Liver (tissue), 8 donors: ENCODE measurements at regions not wholly inside any gene's neighbourhood (a gene's known extent, or its start where the extent isn't known, plus 50 kb on each side); places are given as distances from the start of the nearest gene placed in this dataset.

Experiments used
- DNase-seq: peaks from one replicate; pipeline ENCODE4 v3.0.0-alpha.2; 2017; ENCODE audit warnings: low spot score
- H3K27ac ChIP-seq, 2 donors: one replicate each; pipeline ENCODE4 v1.7.0; 2013; ENCODE audit warnings: inconsistent platforms in 2 of 2, low read length in 2 of 2, control low read depth in 1 of 2, low read depth in 1 of 2, mild to moderate bottlenecking in 1 of 2
- H3K27me3 ChIP-seq, 4 donors: one replicate each; pipeline versions ENCODE4 v1.6.1 to v1.7.0; 2013; ENCODE audit warnings: low read length in 3 of 4, inconsistent platforms in 1 of 4, mild to moderate bottlenecking in 1 of 4, moderate library complexity in 1 of 4; ENCODE audit not compliant: control insufficient read depth in 4 of 4, insufficient read depth in 4 of 4
- H3K36me3 ChIP-seq, 4 donors: one replicate each; pipeline versions ENCODE4 v1.6.1 to v1.7.0; 2013; ENCODE audit warnings: low read length in 3 of 4, mild to moderate bottlenecking in 3 of 4, low read depth in 1 of 4, moderate library complexity in 1 of 4; ENCODE audit not compliant: control insufficient read depth in 4 of 4, insufficient read depth in 3 of 4
- H3K4me1 ChIP-seq, 4 donors: one replicate each; pipeline versions ENCODE4 v1.6.1 to v1.7.0; 2013; ENCODE audit warnings: low read length in 3 of 4, mild to moderate bottlenecking in 3 of 4, moderate library complexity in 1 of 4; ENCODE audit not compliant: control insufficient read depth in 4 of 4, insufficient read depth in 4 of 4
- H3K4me3 ChIP-seq, 3 donors: one replicate each; pipeline versions ENCODE4 v1.6.1 to v1.7.0; 2013; ENCODE audit warnings: low read length in 3 of 3, control low read depth in 1 of 3, low read depth in 1 of 3, mild to moderate bottlenecking in 1 of 3
- H3K9ac ChIP-seq, 2 donors: one replicate each; pipeline ENCODE4 v1.7.0; 2013; ENCODE audit warnings: low read length in 2 of 2, mild to moderate bottlenecking in 2 of 2, moderate library complexity in 2 of 2, control low read depth in 1 of 2, low read depth in 1 of 2
- H3K9me3 ChIP-seq, 4 donors: one replicate each; pipeline versions ENCODE4 v1.6.1 to v1.7.0; 2013; ENCODE audit warnings: low read length in 3 of 4; ENCODE audit not compliant: control insufficient read depth in 4 of 4
- ATF3 ChIP-seq: IDR thresholded peaks from 2 replicates; pipeline ENCODE4 v1.6.1; 2016; ENCODE audit warnings: antibody characterized with exemption
- EGR1 ChIP-seq, 2 donors: IDR thresholded peaks; 2 replicates each; pipeline ENCODE4 v1.6.1; 2016 to 2018; ENCODE audit warnings: antibody characterized with exemption in 2 of 2, low read depth in 2 of 2
- FOXA1 ChIP-seq: IDR thresholded peaks from 2 replicates; pipeline ENCODE4 v1.6.1; 2016; ENCODE audit warnings: antibody characterized with exemption
- FOXA2 ChIP-seq: IDR thresholded peaks from 2 replicates; pipeline ENCODE4 v1.6.1; 2016; ENCODE audit warnings: antibody characterized with exemption
- GABPA ChIP-seq, 2 donors: IDR thresholded peaks in 1 of 2; conservative IDR thresholded peaks in 1 of 2; 2 replicates each; pipeline ENCODE4 v1.6.1; 2016; ENCODE audit warnings: antibody characterized with exemption in 2 of 2, mild to moderate bottlenecking in 1 of 2, moderate library complexity in 1 of 2
- HNF4A ChIP-seq, 2 donors: conservative IDR thresholded peaks; 2 replicates each; pipeline ENCODE4 v1.6.1; 2016; ENCODE audit warnings: antibody characterized with exemption in 2 of 2, mild to moderate bottlenecking in 2 of 2
- HNF4G ChIP-seq: IDR thresholded peaks from 2 replicates; pipeline ENCODE4 v1.6.1; 2016; ENCODE audit warnings: antibody characterized with exemption
- MAX ChIP-seq: IDR thresholded peaks from 2 replicates; pipeline ENCODE4 v1.6.1; 2016; ENCODE audit warnings: antibody characterized with exemption
- TAF1 ChIP-seq: conservative IDR thresholded peaks from 2 replicates; pipeline ENCODE4 v1.6.1; 2016; ENCODE audit warnings: antibody characterized with exemption, mild to moderate bottlenecking
- YY1 ChIP-seq: IDR thresholded peaks from 2 replicates; pipeline ENCODE4 v1.6.1; 2016; ENCODE audit warnings: antibody characterized with exemption, mild to moderate bottlenecking
- WGBS: extraction: QIAGEN DNeasy Blood & Tissue Kit; methylation state at CpG from one replicate; pipeline ENCODE4 v1.1.7; 2013; 5-methylcytosine and 5-hydroxymethylcytosine counted together
- TF ChIP-seq, protein P1 (sequence below): IDR thresholded peaks from 2 replicates; pipeline ENCODE4 v1.6.1; 2016; ENCODE audit warnings: antibody characterized with exemption, mild to moderate bottlenecking
- TF ChIP-seq, protein P2 (sequence below): fragments of 150-350 bp; IDR thresholded peaks from 2 replicates; pipeline ENCODE4 v1.5.1; 2017; ENCODE audit warnings: improper control_type of control experiment, low read depth, low read length; ENCODE audit not compliant: missing input control
- donor health status: healthy.
- donor health status: healthy.
- donor health status: healthy.
- donor health status: healthy.
- donor health status: healthy.

- no peaks in the 10 kb centered on the region for H3K36me3 ChIP-seq
- no peak overlapping the region for H3K4me3 ChIP-seq
- H3K9me3 ChIP-seq: no peaks in the 10 kb centered on the region
- H3K9ac ChIP-seq: no peak overlapping the region
- no peak overlapping the region for H3K27ac ChIP-seq
- no peak for DNase-seq
- no peaks in the 10 kb centered on the region for H3K27me3 ChIP-seq
- WGBS: 95% methylated on average over 14 of the region's 14 CpGs
- peaks cover 0 to 22% (median 17%) of the 10 kb centered on the region in 4 donors for H3K4me1 ChIP-seq
- TF ChIP-seq MAX: no peak
- no peak for TF ChIP-seq GABPA (IDR thresholded peaks at IDR 0.05 in 1 of 2, conservative IDR thresholded peaks at IDR 0.05 in 1 of 2)
- no peak for TF ChIP-seq FOXA1
- TF ChIP-seq HNF4A (conservative IDR thresholded peaks at IDR 0.05): no peak
- TF ChIP-seq YY1: no peak
- no peak for TF ChIP-seq ATF3
- no peak for TF ChIP-seq TAF1
Measured at GRCh38 chr2:60321816-60322215, 231.6 kb downstream of the BCL11A start.

DNA sequence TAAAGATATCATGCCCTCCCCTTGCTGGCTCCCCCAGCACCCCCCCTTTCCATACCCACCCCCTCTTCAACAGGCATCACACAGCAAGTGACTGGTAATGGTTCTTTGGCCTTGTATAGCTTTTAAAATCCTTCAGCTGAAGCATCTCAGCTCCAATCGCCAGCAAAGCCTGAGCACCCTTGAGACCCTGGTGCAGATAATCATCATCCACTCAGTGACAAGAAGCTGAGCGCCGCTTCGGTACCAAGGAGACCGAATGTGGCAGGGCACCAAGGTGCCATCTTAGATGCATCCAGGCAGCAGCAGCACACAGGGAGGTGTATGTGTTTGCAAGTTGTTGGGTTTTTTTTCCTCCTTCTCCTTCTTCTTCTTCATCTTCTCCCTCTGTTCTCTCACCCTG is 232.7 kb downstream of the BCL11A start:
- no peak overlapping the region for H3K9ac ChIP-seq
- 97% methylated on average over 5 of the region's 5 CpGs for WGBS
- no peak for DNase-seq

More for the DNA sequence above, 232.7 kb downstream of the BCL11A start:
- Histone ChIP-seq H3K27me3 (no peaks in the 10 kb centered on the region), H3K9me3 (no peaks in the 10 kb centered on the region), H3K4me3 (no peak overlapping the region), H3K27ac (no peak overlapping the region), H3K4me1 (peaks cover 0 to 25% (median 24%) of the 10 kb centered on the region in 4 donors), H3K36me3 (no peaks in the 10 kb centered on the region)
- TF ChIP-seq, protein P1, sequence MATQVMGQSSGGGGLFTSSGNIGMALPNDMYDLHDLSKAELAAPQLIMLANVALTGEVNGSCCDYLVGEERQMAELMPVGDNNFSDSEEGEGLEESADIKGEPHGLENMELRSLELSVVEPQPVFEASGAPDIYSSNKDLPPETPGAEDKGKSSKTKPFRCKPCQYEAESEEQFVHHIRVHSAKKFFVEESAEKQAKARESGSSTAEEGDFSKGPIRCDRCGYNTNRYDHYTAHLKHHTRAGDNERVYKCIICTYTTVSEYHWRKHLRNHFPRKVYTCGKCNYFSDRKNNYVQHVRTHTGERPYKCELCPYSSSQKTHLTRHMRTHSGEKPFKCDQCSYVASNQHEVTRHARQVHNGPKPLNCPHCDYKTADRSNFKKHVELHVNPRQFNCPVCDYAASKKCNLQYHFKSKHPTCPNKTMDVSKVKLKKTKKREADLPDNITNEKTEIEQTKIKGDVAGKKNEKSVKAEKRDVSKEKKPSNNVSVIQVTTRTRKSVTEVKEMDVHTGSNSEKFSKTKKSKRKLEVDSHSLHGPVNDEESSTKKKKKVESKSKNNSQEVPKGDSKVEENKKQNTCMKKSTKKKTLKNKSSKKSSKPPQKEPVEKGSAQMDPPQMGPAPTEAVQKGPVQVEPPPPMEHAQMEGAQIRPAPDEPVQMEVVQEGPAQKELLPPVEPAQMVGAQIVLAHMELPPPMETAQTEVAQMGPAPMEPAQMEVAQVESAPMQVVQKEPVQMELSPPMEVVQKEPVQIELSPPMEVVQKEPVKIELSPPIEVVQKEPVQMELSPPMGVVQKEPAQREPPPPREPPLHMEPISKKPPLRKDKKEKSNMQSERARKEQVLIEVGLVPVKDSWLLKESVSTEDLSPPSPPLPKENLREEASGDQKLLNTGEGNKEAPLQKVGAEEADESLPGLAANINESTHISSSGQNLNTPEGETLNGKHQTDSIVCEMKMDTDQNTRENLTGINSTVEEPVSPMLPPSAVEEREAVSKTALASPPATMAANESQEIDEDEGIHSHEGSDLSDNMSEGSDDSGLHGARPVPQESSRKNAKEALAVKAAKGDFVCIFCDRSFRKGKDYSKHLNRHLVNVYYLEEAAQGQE: no peak
- TF ChIP-seq EGR1 (IDR thresholded peaks at IDR 0.05; ENCODE audit: low read depth in 2 of 2) (no peak), FOXA1 (no peak), HNF4G (no peak), TAF1 (no peak), ATF3 (no peak), FOXA2 (no peak)
- TF ChIP-seq, protein P2, sequence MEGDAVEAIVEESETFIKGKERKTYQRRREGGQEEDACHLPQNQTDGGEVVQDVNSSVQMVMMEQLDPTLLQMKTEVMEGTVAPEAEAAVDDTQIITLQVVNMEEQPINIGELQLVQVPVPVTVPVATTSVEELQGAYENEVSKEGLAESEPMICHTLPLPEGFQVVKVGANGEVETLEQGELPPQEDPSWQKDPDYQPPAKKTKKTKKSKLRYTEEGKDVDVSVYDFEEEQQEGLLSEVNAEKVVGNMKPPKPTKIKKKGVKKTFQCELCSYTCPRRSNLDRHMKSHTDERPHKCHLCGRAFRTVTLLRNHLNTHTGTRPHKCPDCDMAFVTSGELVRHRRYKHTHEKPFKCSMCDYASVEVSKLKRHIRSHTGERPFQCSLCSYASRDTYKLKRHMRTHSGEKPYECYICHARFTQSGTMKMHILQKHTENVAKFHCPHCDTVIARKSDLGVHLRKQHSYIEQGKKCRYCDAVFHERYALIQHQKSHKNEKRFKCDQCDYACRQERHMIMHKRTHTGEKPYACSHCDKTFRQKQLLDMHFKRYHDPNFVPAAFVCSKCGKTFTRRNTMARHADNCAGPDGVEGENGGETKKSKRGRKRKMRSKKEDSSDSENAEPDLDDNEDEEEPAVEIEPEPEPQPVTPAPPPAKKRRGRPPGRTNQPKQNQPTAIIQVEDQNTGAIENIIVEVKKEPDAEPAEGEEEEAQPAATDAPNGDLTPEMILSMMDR: no peak
